Lung (tissue), 11 donors: ENCODE measurements at regions not wholly inside any gene's neighbourhood (a gene's known extent, or its start where the extent isn't known, plus 50 kb on each side); places are given as distances from the start of the nearest gene placed in this dataset.
"Not testable (repeated sequence)": the region's sequence is repeated elsewhere in the genome, so short reads cannot be mapped to it uniquely, and the experiment has no call there.

Source experiments
- ATAC-seq: fragments of 200-7000 bp; cut with Tn5 transposase; one replicate; pipeline ENCODE4 v1.9.1; 2020; ENCODE audit warnings: moderate number of reproducible peaks; ENCODE audit not compliant: insufficient read depth, low FRiP score
- DNase-seq, 3 donors: peaks; one replicate each; pipeline ENCODE4 v3.0.0-alpha.2; 2013 to 2017
- H3K27ac ChIP-seq, 2 donors: one replicate each; pipeline ENCODE4 v1.5.1; 2013; ENCODE audit warnings: mild to moderate bottlenecking in 2 of 2, moderate library complexity in 2 of 2, control low read depth in 1 of 2, inconsistent platforms in 1 of 2, low read depth in 1 of 2, low read length in 1 of 2
- H3K27me3 ChIP-seq, 3 donors: one replicate each; pipeline ENCODE4 v1.5.1; 2013; ENCODE audit warnings: low read length in 2 of 3; ENCODE audit not compliant: control insufficient read depth in 3 of 3, insufficient read depth in 3 of 3
- H3K36me3 ChIP-seq, 4 donors: one replicate each; pipeline ENCODE4 v1.5.1; 2013; ENCODE audit warnings: low read length in 4 of 4, mild to moderate bottlenecking in 1 of 4, moderate library complexity in 1 of 4; ENCODE audit not compliant: control insufficient read depth in 4 of 4, insufficient read depth in 4 of 4
- H3K4me1 ChIP-seq, 5 donors: one replicate each; pipeline ENCODE4 v1.5.1; 2013; ENCODE audit warnings: low read length in 5 of 5, mild to moderate bottlenecking in 2 of 5, moderate library complexity in 1 of 5; ENCODE audit not compliant: control insufficient read depth in 5 of 5, insufficient read depth in 5 of 5
- H3K4me3 ChIP-seq: one replicate; pipeline ENCODE4 v1.5.1; 2013; ENCODE audit warnings: mild to moderate bottlenecking, control low read depth, moderate library complexity
- H3K9ac ChIP-seq, 2 donors: one replicate each; pipeline ENCODE4 v1.5.1; 2013; ENCODE audit warnings: low read length in 2 of 2, control low read depth in 1 of 2; ENCODE audit not compliant: insufficient read depth in 1 of 2
- H3K9me3 ChIP-seq, 4 donors: one replicate each; pipeline ENCODE4 v1.5.1; 2013; ENCODE audit warnings: low read length in 3 of 4, mild to moderate bottlenecking in 1 of 4, moderate library complexity in 1 of 4; ENCODE audit not compliant: control insufficient read depth in 4 of 4, insufficient read depth in 3 of 4
- CTCF ChIP-seq: IDR thresholded peaks from 2 replicates; pipeline ENCODE4 v1.5.1; 2012; ENCODE audit warnings: mild to moderate bottlenecking; ENCODE audit errors: control extremely low read depth, extremely low read depth
- WGBS, 2 donors: extraction: QIAGEN DNeasy Blood & Tissue Kit; methylation state at CpG; one replicate each; pipeline ENCODE4 v1.1.7; 2013; 5-methylcytosine and 5-hydroxymethylcytosine counted together
- donor health status: control.
- donor health status: control.
- donor health status: Bipolar disorder and iron deficiency.
- donor health status: healthy.
- donor health status: DM: yes; HTN: yes; CAD: no.

- Histone ChIP-seq H3K36me3 (no peaks in the 10 kb centered on the region), H3K4me3 (no peak overlapping the region), H3K27me3 (no peaks in the 10 kb centered on the region), H3K4me1 (no peaks in the 10 kb centered on the region), H3K9ac (no peak overlapping the region), H3K9me3 (peaks cover 0 to 2% (median 0%) of the 10 kb centered on the region in 4 donors), H3K27ac (no peak overlapping the region)
- 83 to 91% methylated on average over 3 of the region's 3 CpGs for WGBS, 2 donors
- no peak for TF ChIP-seq CTCF
- ATAC-seq = no peak
- no peak for DNase-seq
Measured at GRCh38 chr6:3529721-3530120, 72.9 kb upstream of the SLC22A23 start.

- Histone ChIP-seq H3K36me3 (no peaks in the 10 kb centered on the region), H3K9me3 (peaks cover 0 to 2% (median 0%) of the 10 kb centered on the region in 4 donors), H3K27ac (no peak overlapping the region), H3K27me3 (no peaks in the 10 kb centered on the region), H3K9ac (no peak overlapping the region), H3K4me3 (no peak overlapping the region), H3K4me1 (no peaks in the 10 kb centered on the region)
- no peak for ATAC-seq
- DNase-seq = no peak
- no peak for TF ChIP-seq CTCF
- 81 to 91% methylated on average over 7 of the region's 7 CpGs for WGBS, 2 donors
Measured at GRCh38 chr6:3529232-3529631, 72.4 kb upstream of the SLC22A23 start.

- not testable (repeated sequence) for H3K36me3 ChIP-seq, H3K4me1 ChIP-seq, H3K9me3 ChIP-seq, DNase-seq, H3K27me3 ChIP-seq, H3K27ac ChIP-seq, H3K4me3 ChIP-seq, H3K9ac ChIP-seq, ATAC-seq
- WGBS, 2 donors = 90 to 92% methylated on average over 7 of the region's 7 CpGs
Measured at GRCh38 chr6:3528081-3528671, 71.3 kb upstream of the SLC22A23 start.

GRCh38 chr6:3527651-3527977 is 70.8 kb upstream of the SLC22A23 start:
- Histone ChIP-seq H3K27me3 (no peaks in the 10 kb centered on the region), H3K9me3 (peaks cover 0 to under 1% (median 0%) of the 10 kb centered on the region in 4 donors), H3K4me3 (no peak overlapping the region), H3K9ac (no peak overlapping the region), H3K4me1 (no peaks in the 10 kb centered on the region), H3K27ac (no peak overlapping the region), H3K36me3 (no peaks in the 10 kb centered on the region)
- ATAC-seq = no peak
- DNase-seq = no peak
- TF ChIP-seq CTCF = no peak
- WGBS, 2 donors = 50 to 59% methylated on average over 4 of the region's 4 CpGs
